Amniotic epithelial cell (primary cell): ENCODE measurements at regions not wholly inside any gene's neighbourhood (a gene's known extent, or its start where the extent isn't known, plus 50 kb on each side); places are given as distances from the start of the nearest gene placed in this dataset.
"Not testable (repeated sequence)": the region's sequence is repeated elsewhere in the genome, so short reads cannot be mapped to it uniquely, and the experiment has no call there.

Experiments
- DNase-seq: peaks from one replicate; pipeline ENCODE4 v3.0.0-alpha.2; 2010; ENCODE audit warnings: low read depth

- DNase-seq, result no peak
Observed at GRCh38 chr1:98575955-98576354, 85.6 kb upstream of the SNX7 start.

- DNase-seq, result no peak
Observed at GRCh38 chr1:98565951-98566350, 95.6 kb upstream of the SNX7 start.

- DNase-seq, result peak; percentile 46
Observed at GRCh38 chr1:98559291-98559690, 102.2 kb upstream of the SNX7 start.

GRCh38 chr1:98557895-98558294 is 103.6 kb upstream of the SNX7 start:
- peak; percentile 12 for DNase-seq

GRCh38 chr1:98556521-98557158 is 104.9 kb upstream of the SNX7 start:
- peak; percentile 34 for DNase-seq

- DNase-seq, result no peak
Observed at GRCh38 chr1:98555814-98556213, 105.7 kb upstream of the SNX7 start.

- not testable (repeated sequence) for DNase-seq
Observed at GRCh38 chr1:98552576-98553074, 108.9 kb upstream of the SNX7 start.

- DNase-seq, result peak; percentile 48
Observed at GRCh38 chr1:98550076-98550475, 111.4 kb upstream of the SNX7 start.

GRCh38 chr1:98546319-98546718 is 115.2 kb upstream of the SNX7 start:
- no peak for DNase-seq

GRCh38 chr1:98538106-98538505 is 123.4 kb upstream of the SNX7 start:
- DNase-seq, result no peak

GRCh38 chr1:98523256-98523655 is 138.3 kb upstream of the SNX7 start:
- peak; percentile 11 for DNase-seq

- DNase-seq, result no peak
Observed at GRCh38 chr1:98516306-98516705, 145.2 kb upstream of the SNX7 start.

GRCh38 chr1:98515744-98516143 is 145.8 kb upstream of the SNX7 start:
- DNase-seq, result no peak

- not testable (repeated sequence) for DNase-seq
Observed at GRCh38 chr1:98512216-98512615, 149.3 kb upstream of the SNX7 start.

GRCh38 chr1:98503771-98504170 is 157.8 kb upstream of the SNX7 start:
- no peak for DNase-seq

- no peak for DNase-seq
Observed at GRCh38 chr1:98502937-98503336, 158.6 kb upstream of the SNX7 start.

- no peak for DNase-seq
Observed at GRCh38 chr1:98500324-98500723, 161.2 kb upstream of the SNX7 start.

GRCh38 chr1:98498651-98499050 is 162.9 kb upstream of the SNX7 start:
- no peak for DNase-seq

GRCh38 chr1:98497497-98497896 is 164.0 kb upstream of the SNX7 start:
- no peak for DNase-seq

- DNase-seq, result no peak
Observed at GRCh38 chr1:98496256-98496995, 165.1 kb upstream of the SNX7 start.

GRCh38 chr1:98493469-98493868 is 168.1 kb upstream of the SNX7 start:
- no peak for DNase-seq

GRCh38 chr1:98490099-98490498 is 171.4 kb upstream of the SNX7 start:
- DNase-seq, result no peak

GRCh38 chr1:98487620-98488019 is 173.9 kb upstream of the SNX7 start:
- DNase-seq, result no peak

GRCh38 chr1:98482611-98483010 is 178.9 kb upstream of the SNX7 start:
- no peak for DNase-seq
